TTC549 (cell line): ENCODE measurements at regions not wholly inside any gene's neighbourhood (a gene's known extent, or its start where the extent isn't known, plus 50 kb on each side); places are given as distances from the start of the nearest gene placed in this dataset.
"Not testable (repeated sequence)": the region's sequence is repeated elsewhere in the genome, so short reads cannot be mapped to it uniquely, and the experiment has no call there.

Experiments
- FAIRE-seq: peaks from 2 replicates; lab custom pipeline; 2012; peaks lifted over from hg19 to GRCh38; lab: Jason Lieb, UNC

- FAIRE-seq, result no peak
Measured at GRCh38 chr2:7430869-7431641, 513.8 kb downstream of the RNF144A start.

GRCh38 chr2:7432436-7432835 lies 515.2 kb downstream of the RNF144A start:
- no peak for FAIRE-seq

GRCh38 chr2:7436096-7436906 lies 519.1 kb downstream of the RNF144A start:
- FAIRE-seq, result no peak

GRCh38 chr2:7437141-7437540 lies 519.9 kb downstream of the RNF144A start:
- FAIRE-seq, result no peak

GRCh38 chr2:7437716-7438632 lies 520.8 kb downstream of the RNF144A start:
- FAIRE-seq, result no peak

GRCh38 chr2:7438855-7439254 lies 521.6 kb downstream of the RNF144A start:
- no peak for FAIRE-seq

- no peak for FAIRE-seq
Measured at GRCh38 chr2:7440977-7441376, 523.8 kb downstream of the RNF144A start.

- FAIRE-seq, result not testable (repeated sequence)
Measured at GRCh38 chr2:7441841-7442240, 524.6 kb downstream of the RNF144A start.

GRCh38 chr2:7444626-7445025 lies 527.4 kb downstream of the RNF144A start:
- FAIRE-seq, result no peak

- no peak for FAIRE-seq
Measured at GRCh38 chr2:7448578-7449264, 531.5 kb downstream of the RNF144A start.

GRCh38 chr2:7449298-7449697 lies 532.1 kb downstream of the RNF144A start:
- no peak for FAIRE-seq

GRCh38 chr2:7450188-7450832 lies 533.1 kb downstream of the RNF144A start:
- no peak for FAIRE-seq

GRCh38 chr2:7450833-7451190 lies 533.6 kb downstream of the RNF144A start:
- FAIRE-seq, result no peak

GRCh38 chr2:7452110-7452876 lies 535.1 kb downstream of the RNF144A start:
- no peak for FAIRE-seq

GRCh38 chr2:7454592-7454991 lies 537.4 kb downstream of the RNF144A start:
- no peak for FAIRE-seq

GRCh38 chr2:7456762-7457161 lies 539.5 kb downstream of the RNF144A start:
- FAIRE-seq, result no peak

GRCh38 chr2:7458066-7458465 lies 540.9 kb downstream of the RNF144A start:
- FAIRE-seq, result no peak

- FAIRE-seq, result no peak
Measured at GRCh38 chr2:7467782-7468447, 550.7 kb downstream of the RNF144A start.

- no peak for FAIRE-seq
Measured at GRCh38 chr2:7468448-7468828, 551.2 kb downstream of the RNF144A start.

- FAIRE-seq, result no peak
Measured at GRCh38 chr2:7468955-7469354, 551.7 kb downstream of the RNF144A start.
